ENCODE measurements at regions not wholly inside any gene's neighbourhood (a gene's known extent, or its start where the extent isn't known, plus 50 kb on each side); places are given as distances from the start of the nearest gene placed in this dataset.

DNA sequence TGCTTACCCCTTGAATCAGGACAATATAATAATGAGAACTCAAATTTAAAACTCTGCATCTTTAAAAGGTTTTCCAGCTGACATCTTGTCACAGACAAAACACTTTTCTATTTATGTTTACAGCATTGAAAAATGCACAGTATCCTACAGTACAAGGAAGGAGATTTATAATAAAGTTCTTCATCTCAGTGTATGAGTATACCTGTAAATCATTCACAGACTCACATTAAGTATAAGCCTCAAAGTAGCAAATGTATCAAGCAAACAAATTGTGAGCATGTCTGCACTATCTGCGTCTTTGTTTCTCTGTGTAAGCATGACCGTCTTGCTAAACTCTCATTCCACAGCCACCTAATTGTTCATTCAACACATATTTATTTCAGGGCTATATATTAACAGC is 52.8 kb downstream of the PPP1R2C start:
- no peak for DNase-seq (ENCODE audit: low read depth in 3 of 3)

DNA sequence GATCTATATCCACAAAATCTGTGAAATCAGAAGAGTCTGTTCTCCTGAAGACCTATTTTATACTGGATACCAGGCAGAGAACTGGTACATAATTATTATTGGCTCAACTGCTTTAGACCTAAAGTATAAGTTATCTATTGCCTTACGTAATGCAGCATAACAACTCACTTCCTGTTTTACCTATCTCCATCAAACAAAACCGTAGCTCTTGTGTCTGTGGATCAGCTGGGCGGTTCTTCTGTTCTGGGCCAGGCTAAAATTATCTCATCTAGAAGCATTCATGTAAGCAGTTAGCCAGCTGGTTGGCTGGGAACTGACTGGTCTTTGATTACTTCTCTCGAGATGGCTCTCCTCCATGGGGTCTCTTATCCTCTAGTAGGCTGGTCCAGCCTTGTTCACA is 57.8 kb downstream of the PPP1R2C start:
- DNase-seq (ENCODE audit: low read depth in 3 of 3), result no peak

DNA sequence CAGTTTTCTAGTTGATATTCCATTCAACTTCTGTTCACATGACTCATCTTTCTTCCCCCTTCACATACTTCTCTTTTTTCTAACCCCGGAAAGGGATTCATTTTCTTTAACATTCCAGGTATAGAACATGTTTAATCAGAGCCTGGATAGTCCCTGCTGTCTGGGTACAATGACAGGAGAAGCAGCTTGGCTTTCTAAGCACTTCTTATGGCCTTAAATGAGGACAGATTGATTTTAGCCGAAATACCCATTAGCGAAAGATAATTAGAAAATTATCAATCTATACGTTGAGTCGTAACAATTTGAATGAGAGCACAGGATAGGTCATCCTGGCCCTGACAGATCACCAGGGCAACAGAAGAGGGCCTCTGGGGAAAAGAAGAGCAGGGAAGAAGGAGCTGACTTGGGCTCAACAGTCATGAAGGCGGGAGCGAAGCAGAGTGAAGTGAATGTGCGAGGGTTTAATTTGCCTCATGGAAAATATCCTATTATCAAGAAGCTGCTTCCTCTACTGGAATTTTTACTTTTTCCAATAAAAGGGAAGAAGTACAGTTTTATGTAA is 62.2 kb downstream of the PPP1R2C start:
- DNase-seq (ENCODE audit: low read depth in 3 of 3), result no peak

DNA sequence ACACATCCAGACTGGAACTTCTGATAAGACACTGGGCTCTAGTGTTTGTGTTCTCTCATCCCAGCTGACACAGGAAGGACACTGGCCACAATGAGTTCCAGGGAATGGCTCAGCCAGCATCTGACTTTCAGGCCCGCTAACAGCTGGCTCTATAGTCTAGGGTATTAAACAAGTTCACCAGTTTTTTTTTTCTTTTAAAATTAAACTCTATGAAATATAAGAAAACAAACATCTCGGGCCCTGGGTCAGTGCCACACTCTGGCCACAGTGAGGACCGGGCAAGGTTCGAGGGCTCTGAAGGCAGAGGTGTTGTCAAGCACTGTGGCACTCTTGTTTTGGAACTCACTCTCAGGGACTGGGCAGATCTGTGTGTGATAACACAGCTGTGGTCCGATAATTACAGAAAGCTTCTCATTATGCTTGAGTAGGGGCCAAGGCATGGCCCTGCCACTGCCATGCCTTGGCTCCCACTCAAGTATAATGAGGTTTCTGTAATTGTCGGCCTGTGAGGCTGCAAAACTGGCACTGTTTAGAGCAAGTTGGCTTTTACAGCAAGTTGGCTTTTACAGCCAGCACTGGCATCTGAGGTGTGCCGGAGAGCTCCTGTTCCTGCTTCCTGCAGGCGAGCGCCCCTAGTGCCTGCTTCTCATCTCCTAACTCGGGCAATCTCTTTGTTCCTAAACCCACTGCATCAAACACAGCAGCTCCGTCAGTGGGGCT is 62.8 kb downstream of the PPP1R2C start:
- DNase-seq (ENCODE audit: low read depth in 3 of 3), result peak in 2 of 3 experiments; percentile 9 to 16

DNA sequence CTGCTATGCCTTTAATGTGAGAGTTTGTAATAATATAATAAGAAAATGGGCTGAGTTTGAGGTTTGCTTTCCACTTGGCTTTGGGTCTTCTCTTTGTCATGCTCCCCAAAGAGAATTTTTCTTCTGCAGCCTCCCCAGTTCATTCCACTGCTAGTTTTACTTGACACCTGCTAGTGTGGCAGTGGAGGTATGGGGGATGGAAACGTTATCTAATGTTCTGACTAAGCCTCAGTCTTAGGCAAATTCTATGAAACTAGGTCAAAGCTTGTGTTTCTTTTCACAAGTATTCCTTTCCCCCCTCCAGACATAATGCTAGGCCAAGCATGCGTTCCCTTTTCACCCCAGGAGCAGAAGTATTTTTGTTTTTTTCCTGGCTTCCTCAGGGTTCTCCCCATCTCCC is 67.5 kb downstream of the PPP1R2C start:
- no peak for DNase-seq (ENCODE audit: low read depth in 3 of 3)

DNA sequence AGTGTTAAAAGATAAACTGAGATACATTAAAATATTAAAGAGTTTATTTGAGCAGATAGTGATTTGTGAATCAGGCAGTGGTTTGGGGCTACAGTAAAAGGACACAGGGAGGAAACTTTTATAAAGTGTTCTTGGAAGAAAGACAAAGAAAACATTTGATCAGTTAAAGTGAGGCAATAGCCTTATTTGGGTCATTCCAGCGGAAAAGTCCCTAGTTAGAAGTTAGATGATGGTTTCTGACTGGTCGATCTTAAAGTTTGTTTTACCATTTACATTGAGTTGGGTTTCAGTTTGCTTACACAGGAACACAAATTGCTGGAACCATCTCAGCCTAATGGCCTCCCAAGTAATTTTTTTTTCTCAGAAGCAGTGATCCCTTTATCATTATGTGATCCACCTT is 69.7 kb downstream of the PPP1R2C start:
- no peak for DNase-seq (ENCODE audit: low read depth in 3 of 3)

DNA sequence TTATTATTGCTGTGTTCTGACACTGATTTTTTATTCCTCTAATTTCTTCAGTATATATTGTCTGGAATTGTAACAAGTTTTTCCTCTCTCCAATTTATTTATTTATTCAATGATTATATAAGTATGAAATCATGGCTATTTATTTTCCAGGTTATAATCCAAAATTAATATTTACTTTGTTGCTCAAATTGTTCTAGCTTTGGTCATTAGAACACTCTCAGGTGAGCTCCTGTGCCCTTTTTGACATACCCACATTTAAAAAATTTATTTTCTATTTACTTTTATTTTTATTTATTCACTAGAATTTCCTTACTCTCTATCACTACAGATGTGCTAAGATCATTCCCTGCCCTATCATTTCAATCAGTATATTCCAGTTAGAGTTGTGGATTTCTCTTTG is 70.2 kb downstream of the PPP1R2C start:
- no peak for DNase-seq (ENCODE audit: low read depth in 3 of 3)

DNA sequence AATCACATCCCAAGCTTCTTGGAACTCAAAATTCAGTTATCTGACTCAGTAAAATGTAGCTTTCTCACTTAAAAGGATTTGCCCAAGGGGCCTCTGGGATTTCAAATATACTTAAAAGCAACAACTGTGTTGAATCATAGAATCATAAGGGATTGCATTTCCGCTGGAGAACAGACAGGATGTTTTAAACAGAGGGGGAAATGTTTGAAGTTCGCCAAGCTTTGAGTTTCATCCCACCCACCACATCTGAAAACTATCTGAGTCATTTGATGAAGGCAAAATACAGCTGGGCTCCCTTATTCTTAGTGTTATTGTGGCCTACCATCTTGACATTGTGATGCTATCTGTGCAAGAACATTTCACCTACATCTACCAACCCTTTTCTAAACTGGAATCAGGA is 73.5 kb downstream of the PPP1R2C start:
- no peak for DNase-seq (ENCODE audit: low read depth in 3 of 3)

DNA sequence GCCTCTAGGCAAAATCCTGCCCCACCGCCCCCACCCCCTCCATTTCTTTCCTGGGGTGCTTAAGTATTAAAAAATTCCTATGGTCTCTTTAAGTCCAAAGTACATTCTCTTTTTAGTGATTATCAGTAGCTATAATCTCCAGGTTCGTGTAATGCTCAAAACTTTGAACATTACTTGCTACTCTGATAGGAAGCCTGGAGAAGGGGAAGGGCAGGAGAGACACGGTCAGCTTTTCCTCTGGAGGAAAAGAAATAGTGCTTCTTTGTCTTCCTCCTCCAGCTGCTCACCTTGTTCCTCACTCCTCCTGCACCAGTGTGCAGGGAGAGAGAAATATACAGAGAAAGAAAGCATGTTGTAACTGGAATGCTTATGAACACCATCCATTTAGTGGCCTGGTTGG is 80.4 kb downstream of the PPP1R2C start:
- DNase-seq (ENCODE audit: low read depth in 3 of 3), result no peak

DNA sequence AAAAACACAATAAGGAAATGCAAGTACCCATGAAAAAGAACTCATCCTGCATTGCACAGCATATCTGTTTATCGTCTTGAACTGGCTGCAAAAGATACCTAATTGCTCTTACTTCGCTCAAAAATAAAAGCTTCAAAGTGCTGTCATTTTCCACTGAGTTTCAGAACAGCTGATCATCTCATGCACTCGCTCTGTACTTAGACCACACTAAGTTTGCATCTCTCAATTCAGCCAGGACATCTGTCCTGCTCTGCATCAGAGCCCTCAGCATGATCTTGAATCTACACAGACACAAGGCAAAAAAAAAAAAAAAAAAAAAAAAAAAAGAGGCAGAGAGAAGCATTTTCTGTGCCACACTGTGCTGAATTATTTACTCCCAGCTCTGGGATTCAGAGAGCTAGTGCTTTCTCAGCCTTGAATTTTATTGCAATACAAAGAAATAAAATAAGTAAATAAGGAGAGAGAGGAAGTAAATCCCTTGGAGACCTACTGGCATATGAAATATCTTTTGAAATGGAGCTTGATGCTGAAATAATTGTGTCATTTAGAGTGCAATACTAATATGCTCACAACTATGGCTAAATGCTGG is 81.3 kb downstream of the PPP1R2C start:
- no peak for DNase-seq (ENCODE audit: low read depth in 3 of 3)

DNA sequence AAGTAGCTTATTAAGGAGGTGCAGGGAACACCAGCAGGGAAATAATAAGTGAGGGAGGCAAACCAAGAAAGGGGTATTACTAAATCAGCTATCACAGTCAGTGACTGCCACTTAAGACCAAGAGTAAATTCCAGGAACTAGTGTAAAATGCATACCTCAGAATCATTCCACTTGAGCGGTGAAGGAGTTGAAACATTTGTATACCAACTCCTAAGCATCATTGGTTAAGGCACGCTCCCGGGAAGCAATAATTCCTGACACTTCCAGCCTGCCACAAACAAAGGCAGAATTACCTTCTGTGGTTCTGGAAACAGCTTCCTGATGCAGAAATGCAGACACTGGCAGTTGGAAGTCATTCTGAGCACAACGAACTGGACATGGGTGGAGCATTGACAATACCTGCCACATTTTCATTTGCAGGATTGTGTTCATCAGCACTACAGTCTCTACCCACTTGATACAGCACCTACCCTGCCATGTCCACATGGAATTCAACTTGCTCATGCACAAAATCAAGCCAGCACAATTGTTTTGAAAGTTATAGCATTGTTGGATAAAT is 82.1 kb downstream of the PPP1R2C start:
- no peak for DNase-seq (ENCODE audit: low read depth in 3 of 3)

DNA sequence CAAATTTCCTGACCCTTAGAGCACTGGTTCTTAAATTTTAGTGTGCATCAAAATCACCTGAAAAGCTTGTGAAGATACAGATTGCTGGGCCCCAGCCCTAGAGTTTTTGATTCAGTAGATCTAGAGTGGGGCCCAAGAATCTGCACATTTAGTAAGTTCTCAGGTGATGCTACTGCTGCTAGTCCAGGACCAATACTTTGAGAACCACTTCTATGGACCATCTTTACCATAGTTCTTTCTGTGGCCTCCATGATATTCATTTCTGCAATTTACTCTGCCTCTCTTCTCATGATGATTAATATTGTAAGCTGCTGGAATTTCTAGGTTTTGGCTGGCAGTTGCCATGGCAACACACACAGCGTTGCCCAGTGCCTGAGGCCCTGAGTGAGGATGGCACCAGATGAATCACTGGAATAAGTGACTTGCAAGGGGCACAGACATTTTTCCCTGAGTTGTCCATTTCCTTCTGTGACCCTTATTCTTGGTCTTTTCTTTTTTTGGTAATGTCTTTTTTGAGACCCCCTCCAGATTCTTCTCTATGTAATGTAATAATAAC is 83.6 kb downstream of the PPP1R2C start:
- DNase-seq (ENCODE audit: low read depth in 3 of 3), result peak in 1 of 3 experiments; percentile 1

DNA sequence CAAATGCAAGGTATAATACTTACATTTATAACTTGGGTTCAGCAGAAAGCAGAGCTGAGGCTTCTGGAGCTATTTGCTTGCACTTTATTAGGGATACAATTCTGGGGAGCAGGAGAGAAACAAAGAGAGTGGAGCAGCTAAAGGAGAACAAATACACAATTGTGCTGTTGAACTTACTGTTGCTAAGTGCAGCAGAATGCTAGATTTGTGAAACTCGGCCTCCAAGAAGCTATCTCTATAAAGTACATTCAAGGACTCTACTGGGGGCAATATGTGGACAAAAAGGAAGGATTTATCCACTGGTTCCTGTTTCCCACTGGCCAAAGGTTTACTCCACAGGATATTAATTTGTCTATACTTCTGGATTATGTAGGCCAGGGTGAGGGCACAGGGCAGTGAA is 86.8 kb downstream of the PPP1R2C start:
- no peak for DNase-seq (ENCODE audit: low read depth in 3 of 3)

DNA sequence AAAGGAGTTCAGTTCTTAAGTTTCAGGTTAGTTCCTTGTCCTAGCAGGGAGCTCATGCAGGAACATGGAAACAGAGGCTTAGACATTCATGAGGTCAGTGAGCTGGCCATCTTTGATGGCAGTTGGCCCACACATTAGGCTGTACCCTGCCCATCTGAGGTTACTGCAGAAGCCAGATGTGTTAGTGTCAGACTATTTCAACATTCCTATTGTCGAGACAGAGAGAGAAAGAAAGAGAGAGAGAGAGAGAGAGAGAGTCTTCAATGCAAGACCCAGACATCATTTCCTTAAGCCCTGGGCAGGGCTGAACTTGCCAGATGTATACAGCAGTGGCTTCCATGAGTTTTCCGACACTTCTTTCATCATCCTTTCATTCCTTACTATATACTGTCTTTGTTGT is 91.3 kb downstream of the PPP1R2C start:
- DNase-seq (ENCODE audit: low read depth in 3 of 3), result no peak

DNA sequence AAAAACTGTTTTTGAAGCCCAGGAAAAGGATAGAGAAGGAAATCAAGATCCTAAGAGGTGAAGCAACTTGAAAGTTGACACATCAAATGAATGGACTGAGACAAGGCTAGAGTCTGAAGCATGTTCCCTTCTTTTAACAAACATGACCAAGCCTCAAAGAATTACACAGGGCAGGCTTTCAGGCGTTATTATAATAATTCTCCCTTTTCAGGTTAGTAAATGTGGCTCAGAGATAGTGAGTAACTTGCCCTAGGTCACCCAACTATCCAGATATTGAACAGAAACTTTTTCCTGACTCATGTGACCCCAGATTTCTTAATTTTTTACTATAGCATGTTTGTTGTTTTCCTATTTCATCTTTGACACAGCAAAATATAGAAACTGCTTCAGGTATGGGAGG is 91.7 kb downstream of the PPP1R2C start:
- DNase-seq (ENCODE audit: low read depth in 3 of 3), result no peak

DNA sequence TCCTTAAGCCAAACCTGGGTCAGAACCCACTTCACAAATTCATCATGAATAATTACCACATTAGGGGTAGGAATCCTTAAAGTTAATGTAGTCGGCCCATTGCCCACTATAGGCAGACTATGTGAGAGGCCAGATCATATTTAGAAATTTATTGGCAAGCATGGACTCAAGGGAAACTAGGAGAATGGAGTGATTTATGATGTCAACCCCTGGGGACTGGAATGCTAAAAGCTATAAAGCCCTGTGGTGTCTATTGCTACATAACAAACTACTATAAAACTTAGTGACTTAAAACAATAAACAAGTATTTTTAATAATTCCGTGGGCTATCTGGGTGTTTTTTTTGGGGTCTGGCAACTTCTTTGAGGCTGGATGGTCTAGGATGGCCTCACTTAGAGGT is 93.9 kb downstream of the PPP1R2C start:
- DNase-seq (ENCODE audit: low read depth in 3 of 3), result no peak

DNA sequence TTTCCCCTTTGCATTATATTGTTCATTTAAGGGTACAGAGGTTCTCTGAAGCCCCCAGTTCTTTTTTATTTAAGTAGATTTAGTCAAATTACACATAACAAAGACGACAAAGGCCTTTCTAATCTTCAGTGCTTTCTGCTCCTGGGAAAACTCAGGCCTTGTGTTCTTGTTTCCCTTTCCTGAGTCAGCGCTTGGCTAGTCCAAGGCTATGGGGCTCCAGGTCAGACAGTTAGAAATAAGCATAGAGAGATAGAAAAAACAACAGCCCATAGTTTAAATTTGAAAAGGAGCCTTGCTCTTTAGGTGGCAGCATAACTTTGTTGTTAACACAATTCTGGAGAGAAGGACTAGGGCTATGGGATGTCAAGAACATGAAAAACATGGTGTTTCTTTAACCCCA is 97.3 kb downstream of the PPP1R2C start:
- no peak for DNase-seq (ENCODE audit: low read depth in 3 of 3)

DNA sequence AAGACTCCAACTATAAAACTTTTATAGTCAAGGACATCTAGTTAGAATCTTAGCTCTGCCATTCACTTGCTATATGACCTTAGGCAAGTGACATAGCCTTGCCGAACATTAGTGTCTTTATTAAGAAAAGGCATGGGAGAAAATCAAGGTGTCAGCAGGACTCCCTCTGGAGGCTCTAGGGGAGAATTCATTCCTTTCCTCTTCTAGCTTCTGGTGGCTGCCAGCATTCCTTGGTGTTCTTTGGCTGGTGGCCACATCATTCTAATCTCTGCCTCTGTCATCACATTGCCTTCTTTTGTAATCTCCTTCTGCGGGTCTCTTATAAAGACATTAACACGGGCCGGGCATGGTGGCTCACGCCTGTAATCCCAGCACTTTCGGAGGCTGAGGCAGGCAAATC is 99.8 kb downstream of the PPP1R2C start:
- no peak for DNase-seq (ENCODE audit: low read depth in 3 of 3)

DNA sequence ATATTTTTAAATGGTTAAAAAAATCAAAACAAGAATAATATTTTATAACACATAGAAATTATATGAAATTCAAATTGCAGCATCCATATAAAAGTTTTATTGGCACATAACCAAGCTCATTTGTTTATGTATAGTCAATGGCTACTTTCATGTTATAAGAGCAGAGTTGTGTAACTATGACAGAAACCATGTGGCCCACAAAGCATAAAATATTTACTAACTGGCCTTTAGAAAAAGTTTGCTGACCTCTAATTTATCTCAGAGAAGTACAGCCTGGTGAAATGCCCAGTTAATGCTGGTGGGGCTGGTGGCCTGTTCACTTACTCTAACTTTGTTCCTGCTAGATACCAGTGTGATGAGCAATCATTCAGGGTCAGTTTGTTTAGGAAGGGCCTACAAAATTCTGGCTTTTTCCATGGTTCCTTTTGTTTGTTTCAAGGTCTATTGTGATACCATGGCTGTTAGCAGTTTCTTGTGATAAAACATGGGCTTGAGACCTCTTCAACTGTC is 104.6 kb downstream of the PPP1R2C start:
- DNase-seq (ENCODE audit: low read depth in 3 of 3), result no peak

DNA sequence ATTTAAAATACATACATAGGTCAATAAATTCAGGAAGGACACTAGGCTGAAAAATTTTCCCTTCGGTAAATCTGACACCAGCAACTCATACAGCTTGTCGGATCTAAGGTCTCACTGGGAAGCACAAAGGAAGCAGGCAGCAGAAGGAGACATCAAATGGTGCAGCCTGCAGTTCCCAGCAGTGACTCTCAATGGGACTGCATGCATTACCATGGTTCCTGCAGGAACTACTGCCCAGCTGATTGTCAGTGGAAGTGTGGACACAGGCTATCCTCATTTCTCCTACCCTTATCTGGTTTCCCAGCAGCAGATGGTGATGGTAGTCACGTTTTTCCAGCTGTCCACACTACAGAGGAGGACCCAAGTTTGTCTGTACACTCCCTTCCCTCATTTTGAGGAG is 113.3 kb downstream of the PPP1R2C start:
- DNase-seq (ENCODE audit: low read depth in 3 of 3), result no peak

DNA sequence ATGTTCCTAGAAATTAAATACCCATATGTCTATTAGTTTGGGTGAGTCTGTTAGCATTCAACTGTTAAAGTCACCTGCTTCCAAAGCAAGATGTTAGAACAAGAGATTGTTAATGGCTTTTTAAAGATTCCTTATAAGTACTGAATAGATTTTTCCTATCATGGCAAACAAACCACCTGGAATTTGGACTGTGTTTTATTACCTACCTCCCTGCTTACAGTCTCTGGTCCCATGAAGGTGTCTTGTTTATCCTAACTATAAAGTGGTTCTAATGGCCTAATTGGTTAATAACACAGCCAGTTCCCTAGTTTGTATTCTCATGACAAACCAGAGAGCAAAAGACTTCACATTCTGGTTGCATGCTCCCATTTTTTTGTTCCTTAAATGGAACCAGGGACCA is 149.5 kb downstream of the PPP1R2C start:
- DNase-seq (ENCODE audit: low read depth in 3 of 3), result no peak

DNA sequence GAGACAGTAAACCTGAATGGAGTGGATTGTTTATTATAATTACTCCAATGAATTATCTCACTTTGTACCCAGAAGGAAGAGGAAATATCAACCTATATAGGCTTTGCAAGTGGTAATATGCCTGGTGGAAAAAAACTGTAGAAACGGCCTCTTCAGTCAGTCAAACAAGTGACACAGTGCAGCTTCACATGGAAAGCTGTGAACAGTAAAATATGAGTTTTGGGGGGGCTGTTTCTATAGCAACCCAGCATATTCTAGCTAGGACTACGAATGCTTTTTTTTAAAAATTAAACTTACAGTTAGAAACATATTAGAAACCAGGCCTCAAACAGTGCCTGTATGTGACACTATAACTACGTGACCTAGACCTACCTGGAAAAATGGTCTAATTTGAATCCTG is 150.1 kb downstream of the PPP1R2C start:
- no peak for DNase-seq (ENCODE audit: low read depth in 3 of 3)

DNA sequence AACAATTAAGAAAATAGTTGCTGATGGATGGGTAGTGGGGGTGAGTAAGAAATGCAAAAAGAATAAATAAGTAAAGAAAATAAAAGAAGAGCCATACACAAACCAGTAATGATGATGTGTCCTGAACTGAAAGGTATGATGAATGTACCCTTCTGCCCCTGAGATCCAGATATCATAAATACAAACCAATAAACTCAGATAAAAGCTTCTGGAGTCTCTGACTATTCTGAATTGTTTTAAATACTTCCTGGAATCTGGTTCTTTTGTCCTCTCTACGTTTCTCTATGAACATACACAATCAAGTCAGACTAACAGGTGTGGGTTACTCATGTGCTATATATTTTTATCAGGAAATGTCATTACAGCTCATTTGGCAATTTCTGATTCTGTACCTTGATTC is 153.4 kb downstream of the PPP1R2C start:
- DNase-seq (ENCODE audit: low read depth in 3 of 3), result no peak
